B cell (primary cell): ENCODE measurements at regions not wholly inside any gene's neighbourhood (a gene's known extent, or its start where the extent isn't known, plus 50 kb on each side); places are given as distances from the start of the nearest gene placed in this dataset.

Experiments used
- ATAC-seq: fragments of 200-7000 bp; cut with Tn5 transposase; one replicate; pipeline ENCODE4 v1.10.0; 2021; ENCODE audit warnings: low read depth, mild to moderate bottlenecking, moderate number of reproducible peaks, moderate library complexity
- CTCF ChIA-PET: fragments of 350-600 bp; sonication (Branson Sonifier 250); formaldehyde crosslinking; loops from one replicate; lab custom pipeline; 2021; ENCODE audit warnings: antibody characterized with exemption, inconsistent platforms; lab: Charles Lee
- POLR2A ChIA-PET: fragments of 350-600 bp; sonication (Branson Sonifier 250); formaldehyde crosslinking; loops from one replicate; lab custom pipeline; 2021; ENCODE audit warnings: antibody characterized with exemption; lab: Charles Lee
- DNase-seq: peaks from one replicate; pipeline ENCODE4 v3.0.0; 2013
- H2AFZ ChIP-seq: 2 replicates; pipeline ENCODE4 v1.6.1; 2012; ENCODE audit warnings: mild to moderate bottlenecking, low read depth, low read length; ENCODE audit not compliant: insufficient read depth, poor library complexity, severe bottlenecking
- H3K27ac ChIP-seq, 2 donors: 1 replicate in 1 of 2; 2 replicates in 1 of 2; pipeline ENCODE4 v1.5.1; 2012 to 2013; ENCODE audit warnings: low read length in 2 of 2, mild to moderate bottlenecking in 2 of 2, moderate library complexity in 1 of 2
- H3K27me3 ChIP-seq, 4 experiments: fragments of 200-600 bp in 1 of 4; sonication (generic) in 1 of 4; replicated peaks in 1 of 4; 1 replicate in 2 of 4; 2 replicates in 2 of 4; pipeline versions ENCODE4 v1.6.1 to v1.7.0; 2013 to 2016; ENCODE audit warnings: low read length in 3 of 4, mild to moderate bottlenecking in 2 of 4, mixed read lengths in 1 of 4, moderate library complexity in 1 of 4; ENCODE audit not compliant: insufficient read depth in 4 of 4, control insufficient read depth in 3 of 4; ENCODE audit errors: control extremely low read depth in 1 of 4
- H3K36me3 ChIP-seq, 2 experiments: replicated peaks in 1 of 2; 1 replicate in 1 of 2; 2 replicates in 1 of 2; pipeline versions ENCODE4 v1.6.1 to v1.7.1; 2013; ENCODE audit warnings: low read length in 1 of 2; ENCODE audit not compliant: insufficient read depth in 2 of 2, control insufficient read depth in 1 of 2; ENCODE audit errors: control extremely low read depth in 1 of 2, extremely low read depth in 1 of 2
- H3K4me1 ChIP-seq, 2 donors: fragments of 200-600 bp in 1 of 2; sonication (generic) in 1 of 2; 1 replicate in 1 of 2; 2 replicates in 1 of 2; pipeline versions ENCODE4 v1.5.1 to v1.6.1; 2013 to 2017; ENCODE audit warnings: low read length in 2 of 2; ENCODE audit not compliant: control insufficient read depth in 2 of 2, insufficient read depth in 2 of 2
- H3K4me2 ChIP-seq: replicated peaks from 2 replicates; pipeline ENCODE3; 2012; ENCODE audit warnings: mild to moderate bottlenecking, low read depth, low read length; ENCODE audit not compliant: poor library complexity, severe bottlenecking
- H3K4me3 ChIP-seq, 5 experiments: fragments of 200-600 bp in 1 of 5; sonication (generic) in 1 of 5; 1 replicate in 3 of 5; 2 replicates in 2 of 5; pipeline versions ENCODE4 v1.5.1 to v1.7.0; 2011 to 2016; ENCODE audit warnings: low read length in 4 of 5, mild to moderate bottlenecking in 4 of 5, low read depth in 2 of 5, control low read depth in 1 of 5, moderate library complexity in 1 of 5; ENCODE audit not compliant: insufficient read depth in 1 of 5; ENCODE audit errors: control extremely low read depth in 1 of 5, extremely low read depth in 1 of 5
- H3K79me2 ChIP-seq: fragments of 200-600 bp; sonication (generic); one replicate; pipeline ENCODE4 v1.6.0; 2016; ENCODE audit warnings: low read length; ENCODE audit not compliant: control insufficient read depth, insufficient read depth
- H3K9ac ChIP-seq: fragments of 200-600 bp; sonication (generic); 2 replicates; pipeline ENCODE4 v1.6.1; 2017; ENCODE audit warnings: mild to moderate bottlenecking, low read length, moderate library complexity
- H3K9me3 ChIP-seq, 3 donors: one replicate each; pipeline versions ENCODE4 v1.6.1 to v1.7.1; 2013; ENCODE audit warnings: low read length in 2 of 3; ENCODE audit not compliant: control insufficient read depth in 2 of 3, insufficient read depth in 1 of 3; ENCODE audit errors: control extremely low read depth in 1 of 3
- H4K20me1 ChIP-seq: 2 replicates; pipeline ENCODE4 v1.6.0; 2012; ENCODE audit warnings: mild to moderate bottlenecking, low read length; ENCODE audit not compliant: insufficient read depth, control insufficient read depth, poor library complexity, severe bottlenecking
- H3K27ac Mint-ChIP-seq: one replicate; pipeline ENCODE4 v1.8.0; 2021; ENCODE audit warnings: mixed read lengths
- H3K27me3 Mint-ChIP-seq: one replicate; pipeline ENCODE4 v1.8.0; 2021; ENCODE audit warnings: mixed read lengths
- H3K4me1 Mint-ChIP-seq: one replicate; pipeline ENCODE4 v1.8.0; 2021; ENCODE audit warnings: mixed read lengths
- H3K4me3 Mint-ChIP-seq: one replicate; pipeline ENCODE4 v1.8.0; 2021; ENCODE audit warnings: mixed read lengths
- H3K9me3 Mint-ChIP-seq: one replicate; pipeline ENCODE4 v1.8.0; 2022; ENCODE audit warnings: mixed read lengths; ENCODE audit not compliant: insufficient read depth
- CTCF ChIP-seq: fragments of 200-600 bp; IDR thresholded peaks from one replicate; pipeline ENCODE4 v1.8.0; 2022; ENCODE audit warnings: antibody characterized with exemption, mild to moderate bottlenecking
- EZH2 ChIP-seq: IDR thresholded peaks from 2 replicates; pipeline ENCODE4 v1.6.1; 2012; ENCODE audit warnings: borderline replicate concordance, low read depth, mild to moderate bottlenecking, moderate library complexity, low read length; ENCODE audit not compliant: insufficient read depth, poor library complexity, severe bottlenecking
- WGBS: methylation state at CpG from one replicate; pipeline ENCODE4 v1.1.5; 2013; ENCODE audit warnings: missing lambda C conversion rate; ENCODE audit not compliant: insufficient coverage; 5-methylcytosine and 5-hydroxymethylcytosine counted together
- intact Hi-C: fragments of 100-400 bp; cut with micrococcal nuclease; formaldehyde crosslinking; loops from one replicate; pipeline ENCODE4 v1.10.0; 2022

GRCh38 chr12:42733911-42734310 lies 144.4 kb upstream of the PRICKLE1 start:
- H3K9me3 Mint-ChIP-seq, result no peaks in the 10 kb centered on the region
- Histone ChIP-seq H3K27ac (no peak overlapping the region), H3K9ac (no peak overlapping the region), H2AFZ (no peak overlapping the region), H3K9me3 (no peaks in the 10 kb centered on the region), H4K20me1 (no peaks in the 10 kb centered on the region), H3K79me2 (no peaks in the 10 kb centered on the region), H3K4me1 (no peaks in the 10 kb centered on the region), H3K4me2 (no peak overlapping the region), H3K27me3 (no peaks in the 10 kb centered on the region), H3K36me3 (no peaks in the 10 kb centered on the region), H3K4me3 (no peak overlapping the region)
- ChIA-PET CTCF (no interaction called here), POLR2A (no interaction called here)
- no peak for ATAC-seq
- intact Hi-C loops, result no loop called here
- H3K27ac Mint-ChIP-seq, result no peak overlapping the region
- DNase-seq, result no peak
- no peak overlapping the region for H3K4me3 Mint-ChIP-seq
- no peaks in the 10 kb centered on the region for H3K4me1 Mint-ChIP-seq
- H3K27me3 Mint-ChIP-seq, result no peaks in the 10 kb centered on the region
- WGBS, result 100% methylated on average over 2 of the region's 3 CpGs
- no peak for TF ChIP-seq CTCF
- no peak for TF ChIP-seq EZH2

GRCh38 chr12:42732908-42733411 lies 143.4 kb upstream of the PRICKLE1 start:
- Mint-ChIP-seq H3K4me1 (no peaks in the 10 kb centered on the region), H3K4me3 (no peak overlapping the region), H3K9me3 (no peaks in the 10 kb centered on the region), H3K27me3 (no peaks in the 10 kb centered on the region), H3K27ac (no peak overlapping the region)
- TF ChIP-seq CTCF (no peak), EZH2 (no peak)
- Histone ChIP-seq H2AFZ (no peak overlapping the region), H4K20me1 (no peaks in the 10 kb centered on the region), H3K4me1 (no peaks in the 10 kb centered on the region), H3K79me2 (no peaks in the 10 kb centered on the region), H3K4me3 (no peak overlapping the region), H3K27me3 (no peaks in the 10 kb centered on the region), H3K4me2 (no peak overlapping the region), H3K36me3 (no peaks in the 10 kb centered on the region), H3K9ac (no peak overlapping the region), H3K27ac (no peak overlapping the region), H3K9me3 (no peaks in the 10 kb centered on the region)
- WGBS, result 83% methylated on average over 1 of the region's 3 CpGs
- ChIA-PET POLR2A (no interaction called here), CTCF (no interaction called here)
- ATAC-seq (no peak), DNase-seq (no peak)
- intact Hi-C loops, result no loop called here
